OCI-LY3 (cell line): ENCODE measurements at regions not wholly inside any gene's neighbourhood (a gene's known extent, or its start where the extent isn't known, plus 50 kb on each side); places are given as distances from the start of the nearest gene placed in this dataset.

ENCODE experiments used
- H2AFZ ChIP-seq: fragments of 200-600, 300-600 bp; shearing (Covaris generic); 2 replicates; pipeline ENCODE4 v1.6.0; 2014; ENCODE audit warnings: antibody characterized with exemption, low read depth, low read length
- H3K27ac ChIP-seq: fragments of 200-600, 300-600 bp; sonication (generic); 2 replicates; pipeline ENCODE4 v1.5.1; 2014; ENCODE audit warnings: mild to moderate bottlenecking, low read length, moderate library complexity, mixed read lengths
- H3K27me3 ChIP-seq: fragments of 200-600, 300-600 bp; sonication (generic); 2 replicates; pipeline ENCODE4 v1.6.1; 2014; ENCODE audit warnings: low read depth, low read length, mixed read lengths
- H3K36me3 ChIP-seq: fragments of 200-600, 300-600 bp; sonication (generic); replicated peaks from 2 replicates; pipeline ENCODE3; 2014; ENCODE audit warnings: low read depth, low read length, mixed read lengths
- H3K4me1 ChIP-seq: fragments of 300-600, 200-600 bp; sonication (generic); 2 replicates; pipeline ENCODE4 v1.6.1; 2014; ENCODE audit warnings: low read length, mixed read lengths
- H3K4me2 ChIP-seq: fragments of 200-600, 300-600 bp; sonication (generic); 2 replicates; pipeline ENCODE4 v1.6.1; 2014; ENCODE audit warnings: low read length, mixed read lengths
- H3K4me3 ChIP-seq: fragments of 300-600, 200-600 bp; sonication (generic); 2 replicates; pipeline ENCODE4 v1.5.1; 2014; ENCODE audit warnings: antibody characterized with exemption, mild to moderate bottlenecking, low read length, moderate library complexity
- H3K79me2 ChIP-seq: fragments of 300-600, 200-600 bp; shearing (Covaris generic); 2 replicates; pipeline ENCODE4 v1.6.1; 2014; ENCODE audit warnings: mild to moderate bottlenecking, low read length, mixed read lengths
- H3K9ac ChIP-seq: fragments of 300-600, 200-600 bp; shearing (Covaris generic); 2 replicates; pipeline ENCODE4 v1.6.0; 2014; ENCODE audit warnings: mild to moderate bottlenecking, low read length, moderate library complexity
- H3K9me3 ChIP-seq: fragments of 200-600, 300-600 bp; shearing (Covaris generic); 2 replicates; pipeline ENCODE4 v1.6.1; 2014; ENCODE audit warnings: low read length, mixed read lengths; ENCODE audit not compliant: insufficient read depth
- H4K20me1 ChIP-seq: fragments of 200-600, 300-600 bp; sonication (generic); 2 replicates; pipeline ENCODE4 v1.6.1; 2016; ENCODE audit warnings: low read length, mixed read lengths; ENCODE audit not compliant: insufficient read depth
- EZH2phosphoT487 ChIP-seq: fragments of 200-600 bp; shearing (Covaris generic); IDR thresholded peaks from 2 replicates; pipeline ENCODE4 v1.6.1; 2018; ENCODE audit warnings: antibody characterized with exemption, mixed run types, low read depth
- TF ChIP-seq, protein P1 (sequence below): fragments of 200-600, 300-600 bp; sonication (generic); IDR thresholded peaks from 2 replicates; pipeline ENCODE4 v1.5.1; 2014; ENCODE audit warnings: antibody characterized with exemption, low read length, low read depth

DNA sequence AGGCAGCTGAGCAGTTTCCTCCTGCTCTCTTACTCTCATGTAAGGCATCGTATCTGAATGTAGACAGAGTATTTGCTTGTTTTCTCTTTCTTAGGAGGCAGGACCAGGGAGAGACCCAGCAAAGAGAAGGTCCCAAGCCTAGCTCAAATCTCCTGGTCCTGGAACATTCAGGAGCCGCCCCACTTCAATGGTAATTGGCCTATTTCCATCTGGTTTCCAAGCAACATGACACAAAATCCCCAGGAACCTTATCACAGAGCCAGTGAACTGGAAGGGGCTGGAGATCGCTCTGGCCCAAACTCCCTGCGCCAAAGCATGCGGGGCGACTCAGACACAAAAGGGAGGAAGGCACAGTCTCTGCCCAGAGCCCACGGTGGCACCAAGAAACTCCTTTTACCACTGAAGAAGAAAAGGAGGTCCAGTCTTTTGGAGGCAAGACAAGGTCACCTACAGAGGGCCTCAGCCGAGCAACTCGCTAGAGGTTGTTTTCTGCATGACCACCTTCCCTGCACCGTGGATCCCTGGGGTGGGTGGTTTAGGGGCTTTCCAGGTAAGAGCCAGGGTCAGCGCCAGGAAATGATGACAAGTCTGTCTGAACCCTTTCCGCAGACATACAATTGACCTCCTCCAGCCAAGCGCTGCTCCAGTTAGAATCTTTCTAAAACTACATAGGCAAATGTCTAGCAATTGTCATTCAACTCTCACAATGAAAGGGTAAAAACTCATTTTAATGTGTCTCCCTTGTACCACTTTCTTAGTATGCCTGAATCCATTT, 394.7 kb downstream of the SOX9 start:
- no peaks in the 10 kb centered on the region for H3K27me3 ChIP-seq
- H2AFZ ChIP-seq = no peak overlapping the region
- H3K4me1 ChIP-seq = peaks cover 3% of the 10 kb centered on the region; the same call in 1 of the 2 replicates
- no peak overlapping the region for H3K4me2 ChIP-seq
- no peaks in the 10 kb centered on the region for H3K9me3 ChIP-seq
- no peak for TF ChIP-seq EZH2phosphoT487
- TF ChIP-seq, protein P1, sequence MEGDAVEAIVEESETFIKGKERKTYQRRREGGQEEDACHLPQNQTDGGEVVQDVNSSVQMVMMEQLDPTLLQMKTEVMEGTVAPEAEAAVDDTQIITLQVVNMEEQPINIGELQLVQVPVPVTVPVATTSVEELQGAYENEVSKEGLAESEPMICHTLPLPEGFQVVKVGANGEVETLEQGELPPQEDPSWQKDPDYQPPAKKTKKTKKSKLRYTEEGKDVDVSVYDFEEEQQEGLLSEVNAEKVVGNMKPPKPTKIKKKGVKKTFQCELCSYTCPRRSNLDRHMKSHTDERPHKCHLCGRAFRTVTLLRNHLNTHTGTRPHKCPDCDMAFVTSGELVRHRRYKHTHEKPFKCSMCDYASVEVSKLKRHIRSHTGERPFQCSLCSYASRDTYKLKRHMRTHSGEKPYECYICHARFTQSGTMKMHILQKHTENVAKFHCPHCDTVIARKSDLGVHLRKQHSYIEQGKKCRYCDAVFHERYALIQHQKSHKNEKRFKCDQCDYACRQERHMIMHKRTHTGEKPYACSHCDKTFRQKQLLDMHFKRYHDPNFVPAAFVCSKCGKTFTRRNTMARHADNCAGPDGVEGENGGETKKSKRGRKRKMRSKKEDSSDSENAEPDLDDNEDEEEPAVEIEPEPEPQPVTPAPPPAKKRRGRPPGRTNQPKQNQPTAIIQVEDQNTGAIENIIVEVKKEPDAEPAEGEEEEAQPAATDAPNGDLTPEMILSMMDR = no peak
- no peaks in the 10 kb centered on the region for H4K20me1 ChIP-seq
- H3K36me3 ChIP-seq = no peaks in the 10 kb centered on the region
- no peaks in the 10 kb centered on the region for H3K79me2 ChIP-seq
- H3K4me3 ChIP-seq = no peak overlapping the region
- H3K27ac ChIP-seq = no peak overlapping the region
- H3K9ac ChIP-seq = no peak overlapping the region

DNA sequence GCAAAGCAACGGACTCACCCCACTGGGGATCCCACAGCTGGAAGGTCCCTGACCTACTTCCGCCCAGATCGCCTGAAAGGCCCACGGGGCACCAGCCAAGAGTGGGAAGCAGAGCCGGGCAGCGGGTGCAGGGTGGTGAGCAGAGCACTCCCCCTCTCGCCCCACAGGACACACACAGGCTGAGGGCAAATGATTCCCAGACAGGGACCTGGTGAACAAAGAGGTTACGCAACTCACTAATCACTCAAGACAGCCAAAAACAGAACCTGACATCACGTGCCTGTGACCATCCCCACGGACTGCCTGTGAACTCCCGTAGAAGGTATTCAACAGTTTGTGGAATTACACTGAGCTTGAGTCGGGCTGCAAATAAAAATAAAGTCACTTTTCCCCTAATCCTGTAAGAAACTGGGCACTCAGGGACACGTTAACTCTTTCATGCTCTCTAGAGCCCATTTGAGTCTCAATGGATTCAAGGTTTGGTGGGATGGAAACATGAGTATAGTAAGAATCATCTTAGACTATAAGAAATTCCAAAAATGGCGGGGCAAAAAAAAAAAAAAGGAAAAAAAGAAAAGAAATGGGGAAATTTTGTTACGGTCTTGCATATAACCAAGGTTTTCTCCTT, 396.1 kb downstream of the SOX9 start:
- Histone ChIP-seq H2AFZ (no peak overlapping the region), H3K9me3 (no peaks in the 10 kb centered on the region), H3K27ac (no peak overlapping the region), H3K4me2 (no peak overlapping the region), H3K4me1 (peaks cover 6% of the 10 kb centered on the region), H3K4me3 (no peak overlapping the region), H3K36me3 (no peaks in the 10 kb centered on the region), H3K79me2 (no peaks in the 10 kb centered on the region), H3K9ac (no peak overlapping the region), H3K27me3 (no peaks in the 10 kb centered on the region), H4K20me1 (no peaks in the 10 kb centered on the region)
- TF ChIP-seq EZH2phosphoT487 = no peak
- TF ChIP-seq, protein P1 = no peak

DNA sequence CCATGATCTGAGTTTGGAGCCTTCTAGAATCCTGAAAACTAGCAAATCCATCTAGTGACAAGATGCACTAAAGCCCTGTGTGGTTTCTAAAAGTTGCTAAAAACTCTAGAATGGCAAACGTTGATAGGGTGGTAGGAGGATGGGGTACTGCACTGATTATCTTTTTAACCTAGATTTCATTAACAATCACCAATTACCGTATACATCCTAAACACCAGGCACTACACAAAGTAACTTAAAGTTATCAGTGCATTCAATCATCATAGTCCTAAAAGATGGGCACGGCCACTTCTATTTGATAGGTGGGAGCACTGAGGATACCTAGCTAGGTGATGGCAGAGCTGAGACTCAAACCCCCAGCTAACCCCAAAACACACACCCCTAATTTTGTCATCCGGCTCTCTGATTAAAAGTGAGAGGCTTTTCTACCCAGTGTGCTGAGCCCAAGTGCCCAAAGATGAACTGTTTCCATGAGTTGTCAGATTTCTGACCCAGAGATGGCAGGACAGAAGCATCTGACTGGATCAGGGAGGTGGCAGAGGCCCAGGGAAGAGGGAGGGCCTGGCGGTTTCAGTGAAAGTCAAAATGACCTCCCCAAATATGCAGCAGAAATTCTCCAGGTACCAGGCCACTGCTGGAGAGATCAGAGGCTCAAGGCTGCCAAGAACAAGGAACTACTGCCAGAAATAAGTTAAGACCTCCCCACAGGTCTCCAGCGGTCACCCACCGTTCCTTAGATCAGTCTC, 396.8 kb downstream of the SOX9 start:
- peaks cover 6% of the 10 kb centered on the region for H3K4me1 ChIP-seq
- no peaks in the 10 kb centered on the region for H3K36me3 ChIP-seq
- no peaks in the 10 kb centered on the region for H3K9me3 ChIP-seq
- H3K27ac ChIP-seq = no peak overlapping the region
- no peak overlapping the region for H3K9ac ChIP-seq
- H3K4me3 ChIP-seq = no peak overlapping the region
- no peak overlapping the region for H3K4me2 ChIP-seq
- TF ChIP-seq, protein P1 = no peak
- no peak for TF ChIP-seq EZH2phosphoT487
- H3K79me2 ChIP-seq = no peaks in the 10 kb centered on the region
- H2AFZ ChIP-seq = no peak overlapping the region
- H3K27me3 ChIP-seq = no peaks in the 10 kb centered on the region
- no peaks in the 10 kb centered on the region for H4K20me1 ChIP-seq

DNA sequence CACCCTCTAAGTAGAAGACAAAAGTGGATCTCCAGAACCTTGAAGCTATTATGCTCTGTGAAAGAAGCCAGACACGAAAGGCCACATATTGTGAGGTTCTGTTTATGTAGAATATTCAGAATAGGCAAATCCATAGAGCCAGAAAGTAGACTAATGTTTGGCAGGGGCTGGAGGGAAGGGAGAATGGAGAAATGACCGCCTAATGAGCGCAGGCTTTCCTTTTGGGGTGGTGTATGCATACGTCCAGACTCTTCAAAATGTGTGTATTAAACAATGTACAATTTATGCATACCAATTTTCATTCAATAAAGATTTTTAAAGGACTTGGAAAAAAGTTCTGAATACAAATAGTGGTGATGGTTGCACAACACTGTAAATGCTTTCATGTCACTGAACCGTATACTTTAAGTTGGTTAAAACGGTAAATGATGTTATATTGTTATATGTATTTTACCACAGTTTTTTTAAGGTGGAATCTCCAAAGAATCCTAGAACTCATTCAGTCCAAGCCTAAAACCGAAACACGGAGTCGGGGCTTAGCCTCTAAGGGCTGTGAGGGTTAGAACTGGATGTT, 397.4 kb downstream of the SOX9 start:
- Histone ChIP-seq H4K20me1 (no peaks in the 10 kb centered on the region), H3K36me3 (no peaks in the 10 kb centered on the region), H3K4me3 (no peak overlapping the region), H3K27me3 (no peaks in the 10 kb centered on the region), H3K9me3 (no peaks in the 10 kb centered on the region), H3K4me2 (no peak overlapping the region), H3K9ac (no peak overlapping the region), H3K4me1 (peaks cover 6% of the 10 kb centered on the region), H3K27ac (no peak overlapping the region), H3K79me2 (no peaks in the 10 kb centered on the region), H2AFZ (no peak overlapping the region)
- TF ChIP-seq, protein P1 = no peak
- TF ChIP-seq EZH2phosphoT487 = no peak
